Suprapubic skin (tissue), 4 donors: ENCODE measurements at regions not wholly inside any gene's neighbourhood (a gene's known extent, or its start where the extent isn't known, plus 50 kb on each side); places are given as distances from the start of the nearest gene placed in this dataset.

Experiments used
- DNase-seq, 2 donors: peaks; one replicate each; pipeline ENCODE4 v3.0.0-alpha.2; 2019; ENCODE audit warnings: low spot score in 2 of 2
- H3K27ac ChIP-seq: fragments of 200-600 bp; sonication (generic); one replicate; pipeline ENCODE4 v1.5.1; 2019
- H3K27me3 ChIP-seq: fragments of 200-600 bp; sonication (generic); one replicate; pipeline ENCODE4 v1.5.1; 2019
- H3K36me3 ChIP-seq: fragments of 200-600 bp; sonication (generic); one replicate; pipeline ENCODE4 v1.5.1; 2019
- H3K4me1 ChIP-seq: fragments of 200-600 bp; sonication (generic); one replicate; pipeline ENCODE4 v1.5.1; 2019
- H3K4me3 ChIP-seq: fragments of 200-600 bp; sonication (generic); one replicate; pipeline ENCODE4 v1.5.1; 2019; ENCODE audit warnings: mild to moderate bottlenecking
- H3K9me3 ChIP-seq: fragments of 200-600 bp; sonication (generic); one replicate; pipeline ENCODE4 v1.5.1; 2019
- EP300 ChIP-seq: sonication (generic); formaldehyde crosslinking; IDR thresholded peaks from one replicate; pipeline ENCODE4 v1.6.1; 2017; ENCODE audit warnings: antibody characterized with exemption
- POLR2A ChIP-seq, 2 donors: fragments of 450-650 bp; IDR thresholded peaks; one replicate each; pipeline ENCODE4 v1.6.1; 2017; ENCODE audit warnings: antibody characterized with exemption in 2 of 2, mild to moderate bottlenecking in 2 of 2, moderate library complexity in 2 of 2
- POLR2AphosphoS5 ChIP-seq, 3 donors: sonication (generic); formaldehyde crosslinking; IDR thresholded peaks; one replicate each; pipeline ENCODE4 v1.6.1; 2017; ENCODE audit warnings: antibody characterized with exemption in 3 of 3
- WGBS: methylation state at CpG from one replicate; pipeline ENCODE4 v1.1.5; 2018; 5-methylcytosine and 5-hydroxymethylcytosine counted together
- TF ChIP-seq, protein P1 (sequence below), 2 donors: fragments of 200-600 bp in 1 of 2; fragments of 450-650 bp in 1 of 2; sonication (generic) in 1 of 2; IDR thresholded peaks; one replicate each; pipeline ENCODE4 v1.5.1; 2016 to 2019; ENCODE audit warnings: antibody characterized with exemption in 2 of 2, mild to moderate bottlenecking in 1 of 2, moderate library complexity in 1 of 2

GRCh38 chr15:39501366-39502081, 79.4 kb upstream of the THBS1 start:
- no peaks in the 10 kb centered on the region for H3K36me3 ChIP-seq
- H3K9me3 ChIP-seq: no peaks in the 10 kb centered on the region
- no peaks in the 10 kb centered on the region for H3K27me3 ChIP-seq
- H3K4me3 ChIP-seq: no peak overlapping the region
- 67% methylated on average over 6 of the region's 6 CpGs for WGBS
- no peak for DNase-seq
- no peak overlapping the region for H3K27ac ChIP-seq
- H3K4me1 ChIP-seq: peaks cover 47% of the 10 kb centered on the region
- no peak for TF ChIP-seq POLR2AphosphoS5 (IDR thresholded peaks at IDR 0.05)
- TF ChIP-seq POLR2A (IDR thresholded peaks at IDR 0.05): no peak
- no peak for TF ChIP-seq EP300

DNA sequence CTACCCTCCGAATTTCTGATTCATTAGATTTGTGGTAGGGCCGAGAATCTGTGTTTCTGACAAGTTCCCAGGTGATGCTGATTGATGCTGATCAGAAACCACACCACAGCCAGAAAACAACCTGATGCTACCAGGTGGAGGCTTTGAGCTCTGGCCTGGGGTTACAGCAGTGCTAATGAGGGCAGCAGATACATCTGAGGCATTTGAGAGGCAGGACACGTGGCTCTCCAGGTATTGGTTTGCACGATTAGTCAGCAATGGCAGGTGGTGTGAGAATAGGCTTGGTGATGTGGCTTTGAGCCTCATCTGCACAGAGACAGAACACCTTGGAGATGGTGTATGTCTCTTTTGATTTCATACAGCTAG, 78.8 kb upstream of the THBS1 start:
- TF ChIP-seq POLR2AphosphoS5 (IDR thresholded peaks at IDR 0.05): no peak
- no peak for TF ChIP-seq EP300
- TF ChIP-seq POLR2A (IDR thresholded peaks at IDR 0.05): no peak
- TF ChIP-seq, protein P1, sequence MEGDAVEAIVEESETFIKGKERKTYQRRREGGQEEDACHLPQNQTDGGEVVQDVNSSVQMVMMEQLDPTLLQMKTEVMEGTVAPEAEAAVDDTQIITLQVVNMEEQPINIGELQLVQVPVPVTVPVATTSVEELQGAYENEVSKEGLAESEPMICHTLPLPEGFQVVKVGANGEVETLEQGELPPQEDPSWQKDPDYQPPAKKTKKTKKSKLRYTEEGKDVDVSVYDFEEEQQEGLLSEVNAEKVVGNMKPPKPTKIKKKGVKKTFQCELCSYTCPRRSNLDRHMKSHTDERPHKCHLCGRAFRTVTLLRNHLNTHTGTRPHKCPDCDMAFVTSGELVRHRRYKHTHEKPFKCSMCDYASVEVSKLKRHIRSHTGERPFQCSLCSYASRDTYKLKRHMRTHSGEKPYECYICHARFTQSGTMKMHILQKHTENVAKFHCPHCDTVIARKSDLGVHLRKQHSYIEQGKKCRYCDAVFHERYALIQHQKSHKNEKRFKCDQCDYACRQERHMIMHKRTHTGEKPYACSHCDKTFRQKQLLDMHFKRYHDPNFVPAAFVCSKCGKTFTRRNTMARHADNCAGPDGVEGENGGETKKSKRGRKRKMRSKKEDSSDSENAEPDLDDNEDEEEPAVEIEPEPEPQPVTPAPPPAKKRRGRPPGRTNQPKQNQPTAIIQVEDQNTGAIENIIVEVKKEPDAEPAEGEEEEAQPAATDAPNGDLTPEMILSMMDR (IDR thresholded peaks at IDR 0.05): no peak
- Histone ChIP-seq H3K9me3 (no peaks in the 10 kb centered on the region), H3K4me1 (peaks cover 41% of the 10 kb centered on the region), H3K27me3 (no peaks in the 10 kb centered on the region), H3K36me3 (no peaks in the 10 kb centered on the region), H3K27ac (no peak overlapping the region), H3K4me3 (no peak overlapping the region)
- 44% methylated on average over 4 of the region's 4 CpGs for WGBS
- DNase-seq: no peak

DNA sequence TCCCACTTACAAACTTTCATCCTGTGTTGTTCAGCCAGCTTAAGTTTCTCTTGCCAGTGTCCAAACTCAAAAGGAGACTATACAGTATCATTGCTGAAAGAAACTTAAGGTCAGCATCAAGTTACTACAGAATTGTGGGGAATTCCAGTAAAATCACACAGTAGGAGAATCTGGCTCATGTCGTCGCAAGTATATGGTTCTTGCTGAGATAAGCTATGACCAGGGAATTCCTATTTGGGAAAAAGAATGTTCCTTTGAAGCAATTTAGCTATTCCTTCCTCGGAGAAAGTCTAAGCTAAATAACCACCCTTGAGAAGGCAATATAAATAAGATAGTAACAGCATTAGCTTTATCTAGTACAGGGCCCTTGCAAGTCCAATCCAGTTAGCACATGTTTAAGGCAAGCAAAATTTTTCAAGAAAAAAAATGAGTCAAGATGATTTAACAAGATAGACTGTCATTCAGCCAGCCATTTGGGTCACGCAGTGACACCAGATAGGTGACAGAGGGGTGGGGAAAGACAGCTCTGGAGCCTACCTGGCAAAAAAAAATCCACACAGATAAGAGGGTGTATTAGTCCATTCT, 78.2 kb upstream of the THBS1 start:
- H3K4me3 ChIP-seq: no peak overlapping the region
- WGBS: 49% methylated on average over 4 of the region's 4 CpGs
- H3K9me3 ChIP-seq: no peaks in the 10 kb centered on the region
- DNase-seq: no peak
- H3K27ac ChIP-seq: no peak overlapping the region
- no peaks in the 10 kb centered on the region for H3K27me3 ChIP-seq
- TF ChIP-seq POLR2AphosphoS5 (IDR thresholded peaks at IDR 0.05) (no peak), EP300 (no peak), POLR2A (IDR thresholded peaks at IDR 0.05) (no peak)
- TF ChIP-seq, protein P1 (IDR thresholded peaks at IDR 0.05): no peak
- H3K4me1 ChIP-seq: peaks cover 35% of the 10 kb centered on the region
- no peaks in the 10 kb centered on the region for H3K36me3 ChIP-seq

GRCh38 chr15:39503526-39503925, 77.4 kb upstream of the THBS1 start:
- no peaks in the 10 kb centered on the region for H3K27me3 ChIP-seq
- no peak for DNase-seq
- H3K4me3 ChIP-seq: no peak overlapping the region
- peaks cover 27% of the 10 kb centered on the region for H3K4me1 ChIP-seq
- no peaks in the 10 kb centered on the region for H3K36me3 ChIP-seq
- WGBS: 97% methylated on average over 4 of the region's 4 CpGs
- TF ChIP-seq POLR2A (IDR thresholded peaks at IDR 0.05) (no peak), EP300 (no peak), POLR2AphosphoS5 (IDR thresholded peaks at IDR 0.05) (no peak)
- TF ChIP-seq, protein P1 (IDR thresholded peaks at IDR 0.05): no peak
- H3K27ac ChIP-seq: peak overlapping the region; percentile 60
- no peaks in the 10 kb centered on the region for H3K9me3 ChIP-seq

DNA sequence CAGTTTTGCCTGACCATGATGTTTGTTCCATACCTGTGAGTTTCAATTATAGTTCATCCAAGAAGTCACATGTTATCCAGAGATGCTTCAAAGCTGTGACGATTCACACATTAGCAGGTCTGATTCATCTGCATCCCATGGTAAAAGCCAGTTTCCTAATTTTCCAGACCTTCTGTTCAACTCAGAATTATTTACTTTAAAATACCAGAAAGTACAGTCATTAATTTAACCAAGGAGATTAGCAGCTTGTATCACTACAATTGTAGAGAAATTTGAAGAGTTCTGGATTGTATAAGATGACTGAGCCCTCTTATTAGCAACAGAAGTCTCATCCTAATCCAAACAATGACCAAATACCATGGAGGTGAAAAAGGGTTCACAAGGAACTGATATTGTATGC, 76.1 kb upstream of the THBS1 start:
- TF ChIP-seq, protein P1 (IDR thresholded peaks at IDR 0.05): no peak
- TF ChIP-seq POLR2AphosphoS5 (IDR thresholded peaks at IDR 0.05): no peak
- TF ChIP-seq POLR2A (IDR thresholded peaks at IDR 0.05): no peak
- no peak for TF ChIP-seq EP300
- Histone ChIP-seq H3K36me3 (no peaks in the 10 kb centered on the region), H3K9me3 (no peaks in the 10 kb centered on the region), H3K27me3 (no peaks in the 10 kb centered on the region), H3K27ac (peak overlapping the region; percentile 60), H3K4me3 (no peak overlapping the region), H3K4me1 (peaks cover 22% of the 10 kb centered on the region)
- no peak for DNase-seq
- 65% methylated on average over 1 of the region's 1 CpG for WGBS
